HepG2 (cell line): ENCODE measurements at regions not wholly inside any gene's neighbourhood (a gene's known extent, or its start where the extent isn't known, plus 50 kb on each side); places are given as distances from the start of the nearest gene placed in this dataset.

ENCODE experiments used
- CBX2 ChIP-seq, 2 experiments: fragments of 200-600 bp in 1 of 2; sonication (generic); formaldehyde crosslinking in 1 of 2; IDR thresholded peaks; 2 replicates each; pipeline versions ENCODE4 v1.7.0 to v1.8.1; 2018 to 2022; ENCODE audit warnings: low read depth in 2 of 2, low read length in 1 of 2, mild to moderate bottlenecking in 1 of 2, missing genetic modification reagents in 1 of 2
- CBX5 ChIP-seq: sonication (generic); formaldehyde crosslinking; IDR thresholded peaks from 2 replicates; pipeline ENCODE4 v1.4.0; 2020; ENCODE audit warnings: missing genetic modification reagents, borderline replicate concordance
- CTCF ChIP-seq: sonication (generic); formaldehyde crosslinking; IDR thresholded peaks from 2 replicates; pipeline ENCODE4 v1.5.0; 2020; ENCODE audit warnings: mild to moderate bottlenecking, missing genetic modification reagents, moderate library complexity
- ELF4 ChIP-seq: sonication (generic); formaldehyde crosslinking; IDR thresholded peaks from 2 replicates; pipeline ENCODE4 v1.5.0; 2020; ENCODE audit warnings: missing genetic modification reagents, mild to moderate bottlenecking, moderate library complexity, borderline replicate concordance
- NFYB ChIP-seq: sonication (generic); formaldehyde crosslinking; IDR thresholded peaks from 2 replicates; pipeline ENCODE4 v1.4.0; 2020; ENCODE audit warnings: missing genetic modification reagents
- SRSF9 ChIP-seq: fragments of 200-400 bp; formaldehyde crosslinking; IDR thresholded peaks from 2 replicates; pipeline ENCODE4 v1.6.1; 2018; ENCODE audit warnings: borderline replicate concordance, mild to moderate bottlenecking, low read depth, low read length; ENCODE audit not compliant: insufficient read depth, poor library complexity, severe bottlenecking
- ZBTB3 ChIP-seq: sonication (generic); formaldehyde crosslinking; IDR thresholded peaks from 2 replicates; pipeline ENCODE4 v1.4.0; 2020; ENCODE audit warnings: low read depth, mild to moderate bottlenecking, moderate library complexity, missing genetic modification reagents, borderline replicate concordance
- ZBTB8A ChIP-seq: sonication (generic); formaldehyde crosslinking; IDR thresholded peaks from 2 replicates; pipeline ENCODE4 v1.4.0; 2020; ENCODE audit warnings: mild to moderate bottlenecking, low read depth, missing genetic modification reagents, borderline replicate concordance
- ZNF34 ChIP-seq: sonication (generic); formaldehyde crosslinking; IDR thresholded peaks from 2 replicates; pipeline ENCODE4 v1.4.0; 2020; ENCODE audit warnings: mild to moderate bottlenecking, missing genetic modification reagents, borderline replicate concordance
- ZNF530 ChIP-seq: sonication (generic); formaldehyde crosslinking; IDR thresholded peaks from 2 replicates; pipeline ENCODE4 v1.5.0; 2020; ENCODE audit warnings: low read depth, mild to moderate bottlenecking, missing genetic modification reagents
- ZNF558 ChIP-seq: sonication (generic); formaldehyde crosslinking; IDR thresholded peaks from 2 replicates; pipeline ENCODE4 v1.9.0; 2022; ENCODE audit warnings: mild to moderate bottlenecking, missing genetic modification reagents, borderline replicate concordance
- ZNF567 ChIP-seq: sonication (generic); formaldehyde crosslinking; IDR thresholded peaks from 2 replicates; pipeline ENCODE4 v1.8.1; 2023; ENCODE audit warnings: mild to moderate bottlenecking, missing genetic modification reagents, borderline replicate concordance
- ZNF644 ChIP-seq: IDR thresholded peaks from 2 replicates; pipeline ENCODE4 v1.6.1; 2016; ENCODE audit warnings: low read depth

- TF ChIP-seq ELF4 (no peak), CBX5 (CRISPR knock-in tag) (no peak), ZNF644 (no peak), ZNF34 (no peak), SRSF9 (no peak), NFYB (CRISPR knock-in tag) (no peak), ZNF530 (CRISPR knock-in tag) (no peak), ZNF558 (CRISPR knock-in tag) (no peak), ZBTB3 (CRISPR knock-in tag) (no peak), CBX2 (IDR thresholded peaks at IDR 0.05; ENCODE audit: low read depth, low read length) (no peak), CBX2 (CRISPR knock-in tag; IDR thresholded peaks at IDR 0.05; ENCODE audit: low read depth) (no peak), ZBTB8A (no peak), ZNF567 (CRISPR knock-in tag) (no peak), CTCF (CRISPR knock-in tag) (no peak)
These were observed 82.8 kb upstream of the FGFR2 start for GRCh38 chr10:121680879-121681655.
